ENCODE measurements at regions not wholly inside any gene's neighbourhood (a gene's known extent, or its start where the extent isn't known, plus 50 kb on each side); places are given as distances from the start of the nearest gene placed in this dataset.
A peak's percentile ranks its signal among the peaks of the same experiment; 100 is the strongest.

DNA sequence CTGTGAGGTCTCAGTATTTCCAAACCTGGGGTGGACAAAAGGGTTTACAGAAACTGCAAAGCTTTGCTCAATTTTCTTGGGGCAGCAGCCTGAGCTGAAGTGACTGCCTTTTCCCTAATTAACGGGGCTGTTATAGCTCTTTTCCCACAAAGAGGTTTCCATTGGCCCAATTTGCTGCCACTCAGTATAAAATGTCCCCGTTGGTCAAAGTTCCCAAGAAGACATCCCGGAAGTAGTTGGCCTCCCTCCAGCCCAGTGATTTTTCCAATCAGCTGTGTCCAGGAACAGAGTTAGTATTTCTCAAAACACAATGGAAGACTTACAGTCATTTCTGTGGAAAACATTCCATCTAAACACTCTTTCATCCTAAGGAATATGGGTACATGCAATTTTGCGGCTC is 643.6 kb downstream of the ACTL7B start:
- no peak for DNase-seq

DNA sequence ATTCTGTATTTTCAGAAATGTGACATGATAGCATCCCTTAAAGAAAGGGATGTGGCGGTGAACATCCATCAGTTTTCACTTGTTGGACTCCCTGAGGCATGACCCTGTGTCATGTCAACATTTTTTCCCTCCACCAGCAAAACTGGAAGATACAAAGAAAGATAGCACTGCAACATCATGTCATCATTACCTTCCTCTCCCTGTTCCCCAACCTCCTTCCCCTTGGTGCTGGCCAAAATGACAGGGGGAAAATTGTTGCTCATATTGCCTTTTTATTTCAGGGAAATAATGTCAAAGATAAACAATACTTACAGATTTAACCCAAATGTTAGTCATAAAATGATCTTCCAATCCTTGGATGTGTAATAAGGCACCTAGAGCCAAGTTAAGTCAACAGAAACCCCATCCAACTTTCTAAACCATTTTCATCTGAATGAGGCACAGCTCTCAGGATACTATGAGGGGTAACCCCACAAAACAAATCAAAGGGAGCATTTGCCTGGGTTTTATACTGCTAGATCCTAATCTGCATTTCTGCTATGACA is 644.3 kb downstream of the ACTL7B start:
- no peak for DNase-seq

DNA sequence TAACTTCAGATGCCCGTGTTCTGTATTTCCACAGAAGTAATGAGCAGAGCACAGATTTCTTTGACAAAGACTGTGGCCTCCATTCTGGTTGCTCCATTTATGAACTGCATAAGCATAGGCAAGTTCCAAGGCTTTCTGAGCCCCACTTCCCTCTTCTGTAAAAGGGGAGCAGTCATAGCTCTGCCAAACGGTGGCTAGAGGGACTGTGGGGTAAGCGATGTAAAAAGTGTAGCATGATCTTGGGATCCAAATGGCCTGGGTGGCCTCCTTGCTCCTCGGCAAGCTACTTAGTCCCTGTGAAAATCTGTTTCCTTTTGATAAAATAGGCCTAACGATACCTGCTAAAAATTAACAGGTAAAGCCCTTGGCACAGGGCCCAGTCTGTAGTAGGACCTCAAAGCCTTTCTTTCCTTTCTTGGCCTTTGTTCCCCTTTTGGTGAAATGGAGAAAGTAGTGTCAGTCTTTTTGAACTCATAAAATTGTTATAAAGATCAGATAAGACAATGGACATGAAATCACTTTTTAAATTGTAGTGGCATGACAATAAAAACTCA is 646.6 kb downstream of the ACTL7B start:
- no peak for DNase-seq

DNA sequence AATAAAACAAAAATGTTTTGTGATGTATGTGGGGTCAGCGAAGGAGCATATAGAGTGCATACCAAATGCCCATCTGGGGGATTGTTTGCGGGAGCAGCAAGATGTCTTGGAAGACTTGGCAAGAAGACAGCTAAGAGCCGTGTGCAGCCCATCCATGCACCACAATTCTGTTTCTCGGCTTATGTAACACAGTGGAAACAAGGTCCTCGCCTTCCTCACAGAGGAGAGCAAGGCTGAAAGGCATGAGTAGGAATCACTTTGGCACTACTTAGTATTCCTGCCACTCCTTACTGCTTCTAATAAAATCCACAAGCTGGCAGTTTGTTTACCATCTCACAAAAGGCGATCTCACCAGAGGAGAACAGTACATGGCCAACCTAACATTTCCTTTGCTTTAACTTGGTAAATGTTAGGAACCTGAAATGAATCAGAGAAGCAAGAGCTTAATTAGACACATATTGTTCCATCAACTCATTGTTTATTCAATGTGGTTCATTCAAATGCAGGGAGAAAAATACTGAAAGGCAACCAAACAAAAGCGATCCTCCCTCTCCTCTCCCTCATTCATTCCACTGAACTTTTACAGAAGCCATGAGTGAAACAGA is 648.1 kb downstream of the ACTL7B start:
- DNase-seq, result no peak

DNA sequence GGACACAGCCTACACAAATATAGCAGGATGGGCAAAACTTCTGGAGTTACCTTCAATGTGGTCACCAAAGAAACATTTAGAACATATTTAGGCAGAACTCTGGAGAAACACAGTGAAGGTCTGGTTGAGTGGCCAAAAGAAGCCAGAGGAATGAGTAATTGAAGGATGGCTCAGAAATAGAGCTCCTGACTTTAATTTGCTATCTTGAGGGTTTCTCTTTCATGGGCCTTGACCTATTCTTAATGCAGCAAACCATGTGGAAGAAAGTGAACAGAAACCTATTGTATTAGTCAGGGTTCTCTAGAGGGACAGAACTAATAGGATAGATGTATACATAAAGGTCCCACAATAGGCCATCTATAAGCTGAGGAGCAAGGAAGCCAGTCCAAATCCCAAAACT is 650.5 kb downstream of the ACTL7B start:
- no peak for DNase-seq

DNA sequence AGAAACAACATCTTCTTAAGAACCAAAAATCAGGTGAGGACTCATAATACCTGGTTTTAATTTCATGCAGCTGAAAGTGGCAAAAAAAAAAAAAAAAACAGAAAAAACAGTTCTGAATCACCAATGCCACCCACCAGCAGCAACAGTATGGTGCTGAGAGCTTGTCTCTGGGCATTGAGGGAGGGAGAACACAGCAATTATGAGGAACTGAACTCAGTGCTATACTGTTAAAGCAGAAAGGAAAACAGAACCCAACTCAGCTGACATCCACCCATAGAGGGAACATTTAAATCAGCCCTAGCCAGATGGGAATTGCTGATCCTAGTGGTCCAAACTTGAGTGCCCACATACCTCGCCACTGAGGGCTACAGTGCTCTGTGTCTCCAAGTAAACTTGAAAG is 657.9 kb downstream of the ACTL7B start:
- DNase-seq, result no peak

DNA sequence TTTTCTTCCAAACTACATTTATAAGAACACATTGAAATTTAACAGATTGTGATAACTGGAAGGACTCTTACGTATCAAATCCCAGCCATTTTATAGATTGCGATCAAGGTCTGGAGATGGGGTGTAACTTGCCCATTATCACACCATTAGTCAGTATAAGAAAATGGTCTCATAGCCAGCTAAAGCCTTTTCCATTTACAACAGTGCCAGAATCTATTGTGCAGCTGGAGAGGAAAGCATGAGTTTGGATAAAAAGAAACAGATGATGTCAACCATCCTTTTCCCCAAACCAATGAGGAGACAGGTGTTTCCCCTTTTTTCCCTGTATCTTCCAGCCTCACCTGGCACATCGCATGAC is 658.8 kb downstream of the ACTL7B start:
- no peak for DNase-seq

DNA sequence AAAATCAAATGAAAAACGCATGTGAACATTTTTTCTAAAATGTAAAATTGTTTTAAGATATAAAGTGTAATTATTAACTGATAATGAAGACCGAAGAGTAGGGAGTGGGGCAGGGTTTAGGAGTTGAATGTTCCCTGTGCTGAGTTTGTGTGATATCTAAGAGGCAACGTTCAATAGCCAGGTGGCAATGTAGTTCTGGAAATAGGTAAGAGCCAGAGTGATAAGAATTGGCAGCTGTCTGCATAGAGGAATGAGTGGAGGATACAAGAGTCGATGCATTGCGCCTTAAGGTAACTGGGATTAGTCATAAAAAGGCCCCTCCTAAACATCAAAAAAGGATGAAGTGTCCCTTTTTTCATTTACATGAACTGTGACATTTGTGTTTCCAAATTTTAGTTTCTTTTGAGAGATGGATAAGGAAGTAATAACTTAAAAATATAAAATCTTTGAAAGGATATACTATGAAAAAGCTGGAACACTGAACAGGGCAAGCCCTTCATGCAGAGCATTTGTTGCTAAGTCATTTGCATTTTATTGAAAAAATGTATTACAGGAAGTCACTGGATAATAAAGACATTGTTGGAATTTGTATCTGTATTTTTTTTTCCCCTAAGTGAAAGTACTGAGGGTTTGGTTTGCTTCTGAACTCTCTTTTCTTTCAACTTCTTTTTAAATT is 659.3 kb downstream of the ACTL7B start:
- DNase-seq, result no peak

DNA sequence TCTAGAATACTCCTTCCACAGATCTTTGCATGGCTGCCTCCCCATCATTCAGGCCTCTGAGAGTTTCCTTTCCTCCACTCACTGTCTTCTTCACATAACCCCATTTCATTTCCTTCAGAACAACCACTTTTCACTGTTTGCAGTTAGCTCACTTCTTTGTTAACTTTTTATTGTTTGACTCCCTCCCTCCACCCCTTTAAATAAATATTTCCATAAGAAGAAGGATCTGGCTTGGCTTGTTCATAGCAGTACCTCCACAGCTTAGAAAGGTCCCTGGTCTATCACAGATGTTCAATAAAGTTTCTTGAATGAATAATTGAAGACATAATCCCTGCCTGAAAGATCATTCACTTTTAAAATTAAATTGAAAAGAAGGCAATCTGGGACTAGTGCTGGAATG is 661.6 kb downstream of the ACTL7B start:
- no peak for DNase-seq

DNA sequence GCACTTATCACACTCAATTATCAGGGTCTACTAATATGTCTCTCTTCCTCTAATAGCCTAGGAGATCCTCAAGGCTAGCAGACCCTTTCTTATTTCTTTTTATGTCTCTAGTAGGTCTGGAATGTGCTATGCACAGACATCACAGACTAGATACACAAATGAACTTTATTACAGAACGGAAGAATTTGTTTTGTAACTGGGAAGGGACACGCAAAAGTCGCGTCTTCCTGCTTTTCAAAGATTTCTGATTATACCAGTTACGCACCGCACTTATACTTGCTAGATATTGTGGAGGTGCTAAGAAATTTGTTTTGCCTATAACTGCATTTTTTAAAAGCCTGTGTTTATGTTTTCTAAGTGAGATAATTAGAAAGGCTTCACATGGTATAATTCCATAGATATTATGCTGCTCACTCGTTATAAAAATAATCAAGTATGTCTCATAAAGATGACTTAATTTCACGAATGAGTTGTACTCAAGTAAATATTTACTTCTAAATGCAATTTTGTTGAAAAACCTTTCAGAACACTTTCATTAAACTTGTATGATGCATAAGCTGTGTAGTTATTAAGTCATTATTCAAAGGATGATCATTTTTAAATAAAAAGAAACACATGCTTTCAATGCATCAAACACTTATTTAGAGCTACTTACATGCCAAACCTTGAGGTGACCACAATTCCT is 662.6 kb downstream of the ACTL7B start:
- DNase-seq, result no peak

DNA sequence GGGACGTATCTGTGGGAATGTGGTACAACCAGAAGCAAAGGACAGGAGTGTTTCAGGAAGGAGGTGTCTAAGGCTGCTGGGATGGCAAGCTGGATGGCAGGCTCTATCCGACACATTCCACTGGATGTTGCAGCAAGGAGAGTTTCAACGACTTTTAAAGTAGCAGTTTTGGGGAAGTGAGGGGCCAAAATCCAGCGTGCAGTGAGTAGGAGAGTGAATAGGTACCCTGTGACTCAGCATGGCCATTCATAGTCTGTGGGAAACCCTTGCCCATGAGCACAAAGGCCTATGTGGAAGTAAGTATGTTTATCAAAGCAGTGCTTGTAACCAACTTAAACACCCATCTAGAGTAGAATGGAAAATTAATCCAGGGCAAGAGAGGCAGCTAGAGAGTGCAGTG is 664.7 kb downstream of the ACTL7B start:
- no peak for DNase-seq

DNA sequence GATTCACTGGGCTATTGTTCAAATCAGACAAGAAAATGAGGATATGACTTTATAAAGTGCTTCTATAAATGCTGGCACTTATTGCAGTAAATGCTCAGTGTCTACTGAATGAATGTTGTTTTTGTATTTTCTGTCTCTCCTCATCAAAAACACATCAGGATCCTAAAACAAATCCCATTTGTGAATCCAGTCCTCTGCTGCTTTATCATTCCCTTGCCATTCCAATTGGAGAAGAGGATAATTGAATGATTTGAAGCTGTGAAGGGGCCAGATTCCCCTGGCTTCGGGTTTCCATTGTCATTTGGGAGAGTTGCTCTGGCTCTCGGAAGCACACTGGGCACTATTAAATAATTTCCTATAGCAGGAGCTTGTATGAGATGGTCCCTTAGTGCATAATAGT is 666.8 kb downstream of the ACTL7B start:
- DNase-seq, result no peak

DNA sequence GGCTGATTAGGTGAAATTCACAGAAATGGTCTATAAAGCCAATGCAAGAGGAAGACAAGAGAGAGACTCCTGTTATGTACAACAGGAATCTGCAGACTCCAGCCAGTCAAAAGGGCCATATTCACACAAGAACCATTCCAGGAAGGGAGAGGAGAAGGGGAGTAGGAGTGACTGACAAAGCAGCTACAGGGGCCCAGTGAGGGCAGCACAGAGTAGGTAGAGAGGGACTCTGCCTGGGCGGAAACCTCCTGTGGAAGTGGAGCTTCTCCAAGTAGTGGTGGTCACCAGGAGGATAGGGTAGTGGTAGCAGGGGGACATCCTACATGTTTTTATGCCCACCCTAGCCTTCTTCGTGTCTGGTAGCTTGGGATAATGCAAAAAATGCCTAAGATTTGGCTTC is 667.3 kb downstream of the ACTL7B start:
- no peak for DNase-seq

DNA sequence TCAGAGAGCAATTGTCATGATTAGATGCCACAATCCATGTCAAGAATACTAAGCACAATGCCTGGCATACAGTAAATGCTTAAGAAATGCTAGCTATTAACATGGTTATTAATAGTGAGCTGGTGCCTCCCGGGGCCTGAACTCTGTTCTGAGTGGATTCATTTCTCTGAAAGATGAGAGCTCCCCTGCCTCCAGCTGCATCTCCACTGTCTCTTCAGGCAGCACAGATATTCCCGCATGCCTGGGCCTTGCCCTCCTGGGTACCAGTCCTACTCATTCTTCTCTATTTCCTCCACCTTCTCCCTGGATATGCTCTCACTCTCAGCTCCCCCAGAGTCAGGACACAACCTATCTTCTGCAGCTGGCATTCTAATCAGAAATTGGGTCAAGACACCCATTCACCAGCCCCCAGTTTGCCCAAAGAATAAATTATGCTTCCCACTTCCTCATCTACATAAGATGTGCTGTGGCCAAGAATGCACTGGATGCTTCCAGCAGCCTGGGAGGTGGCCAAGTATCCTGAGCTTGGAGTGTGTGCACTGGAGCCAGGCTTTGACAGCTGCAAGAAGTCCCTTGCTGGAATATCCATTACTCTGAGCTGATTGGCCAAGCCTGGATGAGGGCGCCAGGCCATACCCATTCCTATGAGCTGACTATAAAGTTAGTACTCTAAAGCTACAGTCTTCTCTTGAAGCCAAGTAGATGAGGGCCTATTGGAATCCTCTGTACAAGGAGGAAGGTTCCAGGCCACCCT is 669.0 kb downstream of the ACTL7B start:
- no peak for DNase-seq

DNA sequence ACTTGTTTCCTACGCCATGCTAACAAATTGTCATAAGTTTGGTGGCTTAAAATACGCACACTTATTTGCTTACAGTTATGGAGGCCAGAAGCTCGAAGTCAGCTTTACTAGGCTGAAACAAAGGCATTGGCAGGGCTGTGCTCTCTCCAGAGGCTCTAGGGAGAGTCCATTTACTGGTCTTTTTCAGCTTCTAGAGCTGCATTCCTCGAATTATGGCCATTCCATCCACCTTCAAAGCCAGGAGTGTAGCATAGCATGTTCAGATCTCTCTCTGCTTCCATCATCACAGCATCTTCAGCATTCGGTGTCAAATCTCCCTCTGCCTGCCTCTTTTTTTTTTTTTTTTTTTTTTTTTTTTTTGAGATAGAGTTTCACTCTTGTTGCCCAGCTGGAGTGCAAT is 670.2 kb downstream of the ACTL7B start:
- no peak for DNase-seq

DNA sequence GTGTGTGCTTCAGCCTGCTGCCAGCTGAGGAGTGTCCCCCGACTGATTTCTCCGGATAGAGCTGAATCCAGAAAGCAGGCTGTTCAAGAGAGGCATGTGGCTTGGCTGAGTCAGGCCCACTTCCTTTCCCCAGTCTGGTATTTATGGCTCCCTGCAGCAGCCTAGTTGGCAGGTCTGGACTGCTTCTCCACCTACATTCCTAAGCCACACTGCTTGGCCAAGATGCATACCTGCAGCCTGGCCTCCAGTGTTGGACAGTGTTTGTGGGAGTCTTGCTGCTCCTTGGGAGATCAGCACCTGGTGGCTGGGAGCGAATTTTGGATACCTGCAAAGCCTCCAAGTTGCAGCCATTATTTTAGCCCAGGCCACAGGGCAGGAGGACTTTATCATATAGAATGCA is 670.8 kb downstream of the ACTL7B start:
- DNase-seq, result no peak

DNA sequence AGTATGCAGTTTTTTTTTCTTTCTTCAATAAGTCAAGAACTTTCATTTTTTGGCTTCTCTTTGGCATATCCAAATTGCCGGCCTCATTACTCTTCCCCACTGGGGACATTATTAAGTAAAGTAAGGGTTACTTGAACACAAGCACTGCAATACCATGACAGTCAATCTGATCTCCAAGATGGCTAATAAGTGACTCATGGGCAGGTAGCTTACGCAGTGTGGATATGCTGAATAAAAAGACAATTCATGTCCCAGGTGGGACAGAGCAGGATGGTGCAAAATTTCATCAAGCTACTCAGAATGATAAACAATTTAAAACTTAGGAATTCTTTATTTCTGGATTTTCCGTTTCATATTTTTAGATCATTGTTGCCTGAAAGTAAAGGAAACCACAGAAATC is 671.8 kb downstream of the ACTL7B start:
- no peak for DNase-seq

DNA sequence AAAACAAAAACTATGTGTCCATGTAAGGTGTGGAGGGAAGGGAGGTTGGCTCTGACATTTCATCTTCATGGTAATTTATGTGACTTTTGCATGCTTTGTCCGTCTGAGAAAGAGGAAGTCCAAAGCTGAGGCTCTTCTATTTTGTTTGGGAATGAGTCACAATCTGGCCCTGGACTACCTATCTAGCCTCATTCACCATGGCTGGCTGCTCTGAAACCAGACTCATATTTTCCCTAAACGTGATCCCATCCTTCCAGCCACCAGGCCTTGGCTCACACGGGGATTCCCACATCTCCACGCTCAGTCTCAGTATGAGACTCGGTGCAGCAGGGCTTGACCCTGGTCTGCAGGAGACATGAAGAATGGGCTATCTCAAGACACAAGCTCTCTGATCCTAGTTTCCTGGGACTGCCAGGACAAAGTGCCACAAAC is 672.8 kb downstream of the ACTL7B start:
- DNase-seq, result no peak

DNA sequence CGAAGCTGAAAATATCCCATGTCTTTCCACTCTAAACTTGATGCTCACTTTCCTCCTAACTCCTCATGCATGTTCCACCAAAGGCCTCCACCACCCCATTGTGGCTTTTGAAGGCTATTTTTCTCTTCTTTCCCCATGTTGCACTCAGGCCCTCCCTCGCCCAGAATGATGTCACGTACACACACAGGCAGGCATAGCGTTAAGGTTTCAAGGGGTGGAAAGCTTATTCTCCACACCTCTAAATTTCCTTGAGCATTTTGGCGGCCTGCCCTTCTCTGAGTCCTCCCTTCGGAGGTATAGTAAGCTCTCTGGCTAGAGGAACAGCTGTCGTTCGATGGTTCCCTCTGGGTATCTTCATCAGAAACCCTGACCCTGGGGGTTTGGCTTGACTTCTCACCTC is 673.5 kb downstream of the ACTL7B start:
- DNase-seq, result no peak

DNA sequence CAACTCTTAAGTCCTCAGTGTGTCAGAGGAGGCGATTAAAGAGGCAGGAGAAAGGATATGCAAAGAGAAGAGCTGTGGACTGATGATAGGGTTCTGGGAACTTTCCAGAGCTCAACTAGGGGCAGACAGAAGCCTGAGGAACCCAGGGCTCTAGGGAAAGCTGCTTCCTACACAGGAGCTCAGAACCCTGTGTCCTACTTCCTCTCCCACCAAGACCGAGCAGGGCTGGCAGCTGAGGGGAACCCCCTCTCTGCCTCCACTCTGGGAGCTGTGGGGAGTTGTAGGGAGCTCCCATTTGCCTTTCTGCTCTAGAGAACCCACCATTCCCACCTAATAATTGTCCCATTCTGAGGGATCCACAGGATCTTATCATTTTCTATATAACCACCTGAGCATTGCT is 674.3 kb downstream of the ACTL7B start:
- no peak for DNase-seq

DNA sequence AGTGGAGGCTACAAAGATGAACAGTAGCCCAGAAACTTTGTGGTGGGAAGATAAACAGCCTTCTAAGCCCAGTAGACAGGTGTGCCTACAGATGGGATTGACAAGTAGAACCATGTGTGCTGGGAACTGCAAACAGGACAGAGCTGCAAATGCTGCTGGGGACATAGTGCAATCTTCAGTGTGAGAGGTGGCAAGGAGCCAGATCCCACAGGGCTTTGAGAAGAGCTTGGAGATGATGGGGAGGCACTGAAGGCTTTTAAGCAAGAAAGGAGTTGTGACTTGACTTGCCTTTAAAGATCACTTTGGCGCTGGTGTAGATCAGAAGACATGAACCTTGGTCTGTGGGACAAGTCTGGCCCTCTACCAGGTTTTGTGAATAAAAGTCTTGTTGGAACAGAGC is 675.2 kb downstream of the ACTL7B start:
- peak; percentile 44 for DNase-seq

DNA sequence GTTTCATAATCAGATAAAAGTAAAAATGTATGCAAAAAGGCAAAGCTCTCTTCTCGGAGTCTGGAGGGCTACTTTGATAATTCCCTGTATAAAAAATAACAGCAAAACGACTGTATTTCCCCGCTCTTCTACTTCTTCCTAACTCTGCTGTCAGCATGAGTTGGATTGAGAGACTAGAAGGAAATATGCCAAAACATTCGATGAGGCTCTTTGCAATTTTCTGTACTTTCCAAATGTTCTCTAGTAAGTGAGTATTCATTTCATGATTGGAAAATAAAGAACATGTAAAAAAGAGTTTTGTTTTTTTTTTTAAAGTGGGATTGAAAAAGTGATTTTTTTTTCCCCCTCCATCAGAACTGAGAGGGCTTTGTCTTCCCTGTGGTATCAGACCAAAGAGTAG is 677.5 kb downstream of the ACTL7B start:
- no peak for DNase-seq

DNA sequence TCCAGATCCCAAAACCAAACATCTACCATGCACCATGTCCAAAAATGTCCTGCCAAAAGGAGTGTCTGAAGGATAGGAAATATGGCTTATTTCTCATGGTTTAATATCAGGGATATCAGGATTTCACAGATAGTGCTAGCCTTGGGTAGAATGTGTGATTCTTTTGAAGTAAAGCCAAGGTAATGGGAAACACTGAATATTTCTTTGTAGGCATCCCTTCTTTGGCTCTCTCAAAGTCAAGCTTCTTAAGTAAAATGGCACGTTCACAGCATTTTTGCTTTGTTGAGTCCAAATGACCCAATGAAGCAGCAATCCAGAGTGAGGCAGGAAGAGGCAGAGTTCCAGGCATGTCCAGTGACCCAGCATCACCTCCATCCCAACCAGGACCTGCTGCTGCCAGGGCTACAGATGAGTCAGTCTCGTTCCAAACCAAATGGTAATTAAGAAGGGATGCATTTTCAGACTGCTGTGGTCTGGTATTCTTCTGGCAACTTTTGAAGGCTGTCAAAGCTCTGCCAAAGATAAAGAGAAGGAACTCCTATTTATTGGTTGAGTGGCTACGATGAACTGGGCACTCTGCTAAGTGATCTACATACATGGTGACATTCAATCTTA is 678.8 kb upstream of the KLF4 start:
- no peak for DNase-seq
